ENCODE measurements at regions not wholly inside any gene's neighbourhood (a gene's known extent, or its start where the extent isn't known, plus 50 kb on each side); places are given as distances from the start of the nearest gene placed in this dataset.

DNA sequence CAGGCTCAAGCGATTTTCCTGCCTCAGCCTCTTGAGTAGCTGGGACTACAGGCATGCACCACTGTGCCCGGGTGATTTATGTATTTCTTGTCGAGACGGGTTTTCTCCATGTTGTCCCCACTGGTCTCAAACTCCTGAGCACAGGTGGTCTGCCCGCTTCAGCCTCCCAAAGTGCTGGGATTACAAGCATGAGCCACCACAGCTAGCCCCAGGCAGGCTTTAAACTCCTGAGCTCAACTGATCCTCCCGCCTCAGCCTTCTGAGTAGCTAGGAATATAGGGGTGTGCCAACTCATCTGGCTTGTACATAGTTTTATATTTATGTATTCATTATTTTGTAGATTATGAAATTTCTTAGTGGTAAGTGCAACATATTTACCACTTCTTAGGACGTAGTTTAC lies 198.8 kb upstream of the MCTP2 start:
- H2AFZ ChIP-seq, result no peak overlapping the region
- H3K4me3 ChIP-seq, result no peak overlapping the region
- no peaks in the 10 kb centered on the region for H3K9me3 ChIP-seq (ENCODE audit: low read depth)
- DNase-seq (ENCODE audit: low spot score), result no peak
- no peak overlapping the region for H3K4me2 ChIP-seq
- no peaks in the 10 kb centered on the region for H3K4me1 ChIP-seq (ENCODE audit: insufficient read depth)
- H3K27ac ChIP-seq, result no peak overlapping the region
- H4K20me1 ChIP-seq (ENCODE audit: insufficient read depth, poor library complexity, severe bottlenecking), result no peaks in the 10 kb centered on the region
- WGBS (ENCODE audit: low lambda C conversion rate, missing lambda C conversion rate), result 90% methylated on average over 7 of the region's 7 CpGs
- H3K27me3 ChIP-seq, result no peaks in the 10 kb centered on the region
- TF ChIP-seq, protein P1, sequence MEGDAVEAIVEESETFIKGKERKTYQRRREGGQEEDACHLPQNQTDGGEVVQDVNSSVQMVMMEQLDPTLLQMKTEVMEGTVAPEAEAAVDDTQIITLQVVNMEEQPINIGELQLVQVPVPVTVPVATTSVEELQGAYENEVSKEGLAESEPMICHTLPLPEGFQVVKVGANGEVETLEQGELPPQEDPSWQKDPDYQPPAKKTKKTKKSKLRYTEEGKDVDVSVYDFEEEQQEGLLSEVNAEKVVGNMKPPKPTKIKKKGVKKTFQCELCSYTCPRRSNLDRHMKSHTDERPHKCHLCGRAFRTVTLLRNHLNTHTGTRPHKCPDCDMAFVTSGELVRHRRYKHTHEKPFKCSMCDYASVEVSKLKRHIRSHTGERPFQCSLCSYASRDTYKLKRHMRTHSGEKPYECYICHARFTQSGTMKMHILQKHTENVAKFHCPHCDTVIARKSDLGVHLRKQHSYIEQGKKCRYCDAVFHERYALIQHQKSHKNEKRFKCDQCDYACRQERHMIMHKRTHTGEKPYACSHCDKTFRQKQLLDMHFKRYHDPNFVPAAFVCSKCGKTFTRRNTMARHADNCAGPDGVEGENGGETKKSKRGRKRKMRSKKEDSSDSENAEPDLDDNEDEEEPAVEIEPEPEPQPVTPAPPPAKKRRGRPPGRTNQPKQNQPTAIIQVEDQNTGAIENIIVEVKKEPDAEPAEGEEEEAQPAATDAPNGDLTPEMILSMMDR (IDR thresholded peaks at IDR 0.05; ENCODE audit: poor library complexity), result no peak
- TF ChIP-seq EZH2phosphoT487 (IDR thresholded peaks at IDR 0.05; ENCODE audit: low read depth, severe bottlenecking, unreplicated experiment), result no peak
- no peaks in the 10 kb centered on the region for H3K79me2 ChIP-seq
- no peaks in the 10 kb centered on the region for H3K9me2 ChIP-seq (replicated peaks; ENCODE audit: insufficient read depth)
- no peaks in the 10 kb centered on the region for H3K36me3 ChIP-seq (replicated peaks; ENCODE audit: insufficient read depth, low read depth)

- DNase-seq (ENCODE audit: low spot score), result no peak
- Histone ChIP-seq H3K27me3 (no peaks in the 10 kb centered on the region), H3K36me3 (replicated peaks; ENCODE audit: insufficient read depth, low read depth) (no peaks in the 10 kb centered on the region), H2AFZ (no peak overlapping the region), H3K9me2 (replicated peaks; ENCODE audit: insufficient read depth) (no peaks in the 10 kb centered on the region), H4K20me1 (ENCODE audit: insufficient read depth, poor library complexity, severe bottlenecking) (no peaks in the 10 kb centered on the region), H3K4me2 (no peak overlapping the region), H3K4me3 (no peak overlapping the region), H3K27ac (no peak overlapping the region), H3K9me3 (ENCODE audit: low read depth) (no peaks in the 10 kb centered on the region), H3K4me1 (ENCODE audit: insufficient read depth) (peaks cover 11% of the 10 kb centered on the region), H3K79me2 (no peaks in the 10 kb centered on the region)
- TF ChIP-seq, protein P1 (IDR thresholded peaks at IDR 0.05; ENCODE audit: poor library complexity), result no peak
- TF ChIP-seq EZH2 (IDR thresholded peaks at IDR 0.05; ENCODE audit: borderline replicate concordance), result no peak
- TF ChIP-seq EZH2phosphoT487 (IDR thresholded peaks at IDR 0.05; ENCODE audit: low read depth, severe bottlenecking, unreplicated experiment), result no peak
- WGBS (ENCODE audit: low lambda C conversion rate, missing lambda C conversion rate), result 68% methylated on average over 1 of the region's 1 CpG
Observed at GRCh38 chr15:94031072-94031471, 200.3 kb upstream of the MCTP2 start.

GRCh38 chr15:94029495-94029894 lies 201.9 kb upstream of the MCTP2 start:
- no peaks in the 10 kb centered on the region for H3K9me2 ChIP-seq (replicated peaks; ENCODE audit: insufficient read depth)
- no peaks in the 10 kb centered on the region for H4K20me1 ChIP-seq (ENCODE audit: insufficient read depth, poor library complexity, severe bottlenecking)
- no peak overlapping the region for H2AFZ ChIP-seq
- no peak overlapping the region for H3K4me2 ChIP-seq
- no peak overlapping the region for H3K4me3 ChIP-seq
- no peaks in the 10 kb centered on the region for H3K27me3 ChIP-seq
- 23% methylated on average over 1 of the region's 1 CpG for WGBS (ENCODE audit: low lambda C conversion rate, missing lambda C conversion rate)
- H3K79me2 ChIP-seq, result no peaks in the 10 kb centered on the region
- TF ChIP-seq, protein P1 (IDR thresholded peaks at IDR 0.05; ENCODE audit: poor library complexity), result no peak
- no peak for TF ChIP-seq EZH2 (IDR thresholded peaks at IDR 0.05; ENCODE audit: borderline replicate concordance)
- no peak for TF ChIP-seq EZH2phosphoT487 (IDR thresholded peaks at IDR 0.05; ENCODE audit: low read depth, severe bottlenecking, unreplicated experiment)
- no peak overlapping the region for H3K27ac ChIP-seq
- H3K9me3 ChIP-seq (ENCODE audit: low read depth), result no peaks in the 10 kb centered on the region
- H3K36me3 ChIP-seq (replicated peaks; ENCODE audit: insufficient read depth, low read depth), result no peaks in the 10 kb centered on the region
- H3K4me1 ChIP-seq (ENCODE audit: insufficient read depth), result peaks cover 12% of the 10 kb centered on the region
- DNase-seq (ENCODE audit: low spot score), result no peak

- no peaks in the 10 kb centered on the region for H3K79me2 ChIP-seq
- no peaks in the 10 kb centered on the region for H3K9me3 ChIP-seq (ENCODE audit: low read depth)
- H3K4me3 ChIP-seq, result no peak overlapping the region
- WGBS (ENCODE audit: low lambda C conversion rate, missing lambda C conversion rate), result 95% methylated on average over 6 of the region's 6 CpGs
- no peaks in the 10 kb centered on the region for H3K9me2 ChIP-seq (replicated peaks; ENCODE audit: insufficient read depth)
- TF ChIP-seq, protein P1 (IDR thresholded peaks at IDR 0.05; ENCODE audit: poor library complexity), result no peak
- TF ChIP-seq EZH2phosphoT487 (IDR thresholded peaks at IDR 0.05; ENCODE audit: low read depth, severe bottlenecking, unreplicated experiment) (no peak), EZH2 (IDR thresholded peaks at IDR 0.05; ENCODE audit: borderline replicate concordance) (no peak)
- H3K4me1 ChIP-seq (ENCODE audit: insufficient read depth), result peaks cover 12% of the 10 kb centered on the region
- no peaks in the 10 kb centered on the region for H3K36me3 ChIP-seq (replicated peaks; ENCODE audit: insufficient read depth, low read depth)
- no peak overlapping the region for H3K4me2 ChIP-seq
- H2AFZ ChIP-seq, result no peak overlapping the region
- no peaks in the 10 kb centered on the region for H4K20me1 ChIP-seq (ENCODE audit: insufficient read depth, poor library complexity, severe bottlenecking)
- H3K27ac ChIP-seq, result no peak overlapping the region
- H3K27me3 ChIP-seq, result no peaks in the 10 kb centered on the region
- no peak for DNase-seq (ENCODE audit: low spot score)
Observed at GRCh38 chr15:94028809-94029208, 202.6 kb upstream of the MCTP2 start.

Data from hepatocyte (in vitro differentiated cells).